HFFc6 (cell line): ENCODE measurements at regions not wholly inside any gene's neighbourhood (a gene's known extent, or its start where the extent isn't known, plus 50 kb on each side); places are given as distances from the start of the nearest gene placed in this dataset.

Experiments
- DNase-seq: peaks from one replicate; pipeline ENCODE4 v3.0.0-alpha.2; 2018
- H3K27ac Mint-ChIP-seq: 2 replicates; pipeline ENCODE4 v1.8.0; 2020; ENCODE audit warnings: mild to moderate bottlenecking, mixed read lengths
- H3K27me3 Mint-ChIP-seq: 2 replicates; pipeline ENCODE4 v1.8.0; 2021; ENCODE audit warnings: mild to moderate bottlenecking, moderate library complexity, mixed read lengths; ENCODE audit not compliant: insufficient read depth
- H3K36me3 Mint-ChIP-seq: 2 replicates; pipeline ENCODE4 v1.8.0; 2021; ENCODE audit warnings: low read depth, mixed read lengths
- H3K4me1 Mint-ChIP-seq: 2 replicates; pipeline ENCODE4 v1.8.0; 2020; ENCODE audit warnings: low read depth, mixed read lengths
- H3K4me3 Mint-ChIP-seq: 2 replicates; pipeline ENCODE4 v1.8.0; 2020; ENCODE audit warnings: mild to moderate bottlenecking, moderate library complexity, mixed read lengths
- H3K9me3 Mint-ChIP-seq: 2 replicates; pipeline ENCODE4 v1.8.0; 2020; ENCODE audit warnings: mild to moderate bottlenecking, mixed read lengths
- TF ChIP-seq, protein P1 (sequence below): fragments of 200-600 bp; sonication (generic); IDR thresholded peaks from 2 replicates; pipeline ENCODE4 v1.5.0; 2021; ENCODE audit warnings: antibody characterized with exemption, mild to moderate bottlenecking

GRCh38 chr13:80744147-80744914 is 403.4 kb upstream of the SPRY2 start:
- Mint-ChIP-seq H3K4me3 (no peak overlapping the region), H3K36me3 (no peaks in the 10 kb centered on the region), H3K27ac (no peak overlapping the region), H3K4me1 (no peaks in the 10 kb centered on the region), H3K27me3 (no peaks in the 10 kb centered on the region), H3K9me3 (peaks cover 14% of the 10 kb centered on the region)
- DNase-seq, result no peak
- TF ChIP-seq, protein P1, sequence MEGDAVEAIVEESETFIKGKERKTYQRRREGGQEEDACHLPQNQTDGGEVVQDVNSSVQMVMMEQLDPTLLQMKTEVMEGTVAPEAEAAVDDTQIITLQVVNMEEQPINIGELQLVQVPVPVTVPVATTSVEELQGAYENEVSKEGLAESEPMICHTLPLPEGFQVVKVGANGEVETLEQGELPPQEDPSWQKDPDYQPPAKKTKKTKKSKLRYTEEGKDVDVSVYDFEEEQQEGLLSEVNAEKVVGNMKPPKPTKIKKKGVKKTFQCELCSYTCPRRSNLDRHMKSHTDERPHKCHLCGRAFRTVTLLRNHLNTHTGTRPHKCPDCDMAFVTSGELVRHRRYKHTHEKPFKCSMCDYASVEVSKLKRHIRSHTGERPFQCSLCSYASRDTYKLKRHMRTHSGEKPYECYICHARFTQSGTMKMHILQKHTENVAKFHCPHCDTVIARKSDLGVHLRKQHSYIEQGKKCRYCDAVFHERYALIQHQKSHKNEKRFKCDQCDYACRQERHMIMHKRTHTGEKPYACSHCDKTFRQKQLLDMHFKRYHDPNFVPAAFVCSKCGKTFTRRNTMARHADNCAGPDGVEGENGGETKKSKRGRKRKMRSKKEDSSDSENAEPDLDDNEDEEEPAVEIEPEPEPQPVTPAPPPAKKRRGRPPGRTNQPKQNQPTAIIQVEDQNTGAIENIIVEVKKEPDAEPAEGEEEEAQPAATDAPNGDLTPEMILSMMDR, result no peak

DNA sequence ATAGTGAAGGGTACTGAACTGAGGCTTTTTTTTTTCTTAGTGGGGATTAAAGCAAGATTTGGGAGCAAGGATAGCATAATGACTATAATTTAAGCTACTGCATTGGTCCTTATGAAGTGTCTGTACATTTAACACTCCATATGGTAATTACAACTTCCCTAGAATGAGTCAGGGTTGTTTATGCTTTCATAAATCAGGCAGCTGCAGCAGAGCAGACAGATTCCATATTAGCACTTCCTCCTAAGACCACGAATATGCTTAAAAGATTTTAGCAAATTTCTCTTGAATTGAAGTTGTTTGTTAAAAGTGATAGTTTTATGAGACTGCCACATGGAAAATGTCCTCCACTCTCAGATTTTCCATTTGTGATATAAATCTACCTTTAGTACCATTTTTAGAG is 401.1 kb upstream of the SPRY2 start:
- DNase-seq, result no peak
- H3K36me3 Mint-ChIP-seq, result no peaks in the 10 kb centered on the region
- H3K27ac Mint-ChIP-seq, result no peak overlapping the region
- peaks cover 33% of the 10 kb centered on the region for H3K9me3 Mint-ChIP-seq
- TF ChIP-seq, protein P1, result no peak
- H3K4me3 Mint-ChIP-seq, result no peak overlapping the region
- H3K4me1 Mint-ChIP-seq, result no peaks in the 10 kb centered on the region
- H3K27me3 Mint-ChIP-seq, result no peaks in the 10 kb centered on the region

GRCh38 chr13:80740071-80740470 is 399.1 kb upstream of the SPRY2 start:
- Mint-ChIP-seq H3K4me3 (no peak overlapping the region), H3K4me1 (no peaks in the 10 kb centered on the region), H3K36me3 (no peaks in the 10 kb centered on the region), H3K27ac (no peak overlapping the region), H3K27me3 (no peaks in the 10 kb centered on the region; the same call in 1 of the 2 replicates), H3K9me3 (peaks cover 37% of the 10 kb centered on the region)
- TF ChIP-seq, protein P1, result no peak
- no peak for DNase-seq

- TF ChIP-seq, protein P1, result no peak
- DNase-seq, result no peak
- Mint-ChIP-seq H3K36me3 (no peaks in the 10 kb centered on the region), H3K9me3 (peaks cover 28% of the 10 kb centered on the region), H3K27me3 (no peaks in the 10 kb centered on the region; the same call in 1 of the 2 replicates), H3K27ac (no peak overlapping the region), H3K4me3 (no peak overlapping the region), H3K4me1 (no peaks in the 10 kb centered on the region)
Observed at GRCh38 chr13:80737513-80737912, 396.6 kb upstream of the SPRY2 start.

- Mint-ChIP-seq H3K4me1 (no peaks in the 10 kb centered on the region), H3K27me3 (no peaks in the 10 kb centered on the region), H3K27ac (no peak overlapping the region), H3K9me3 (peaks cover 42% of the 10 kb centered on the region), H3K4me3 (no peak overlapping the region), H3K36me3 (no peaks in the 10 kb centered on the region; the same call in 1 of the 2 replicates)
- TF ChIP-seq, protein P1, result no peak
- no peak for DNase-seq
Observed at GRCh38 chr13:80727321-80727975, 386.5 kb upstream of the SPRY2 start.
